GM23338 (cell line): ENCODE measurements at regions not wholly inside any gene's neighbourhood (a gene's known extent, or its start where the extent isn't known, plus 50 kb on each side); places are given as distances from the start of the nearest gene placed in this dataset.

Source experiments
- CREB1 ChIP-seq: fragments of 250-450 bp; sonication (Bioruptor Pico); IDR thresholded peaks from 2 replicates; pipeline ENCODE4 v1.5.0; 2020; ENCODE audit warnings: low read depth, mild to moderate bottlenecking, moderate library complexity
- ETS1 ChIP-seq: IDR thresholded peaks from 2 replicates; pipeline ENCODE4 v1.6.1; 2016; ENCODE audit warnings: antibody characterized with exemption
- EZH2 ChIP-seq: fragments of 200-600 bp; sonication (generic); IDR thresholded peaks from one replicate; pipeline ENCODE4 v1.8.0; 2017; ENCODE audit warnings: antibody characterized with exemption, mild to moderate bottlenecking, low read depth; ENCODE audit not compliant: unreplicated experiment
- EZH2phosphoT487 ChIP-seq: fragments of 200-600 bp; sonication (generic); IDR thresholded peaks from one replicate; pipeline ENCODE4 v1.8.1; 2018; ENCODE audit warnings: antibody characterized with exemption; ENCODE audit not compliant: unreplicated experiment
- JUNB ChIP-seq: IDR thresholded peaks from one replicate; pipeline ENCODE4 v1.6.1; 2016; ENCODE audit warnings: antibody characterized with exemption; ENCODE audit not compliant: unreplicated experiment
- POLR2AphosphoS5 ChIP-seq: IDR thresholded peaks from 2 replicates; pipeline ENCODE4 v1.6.1; 2016; ENCODE audit warnings: antibody characterized with exemption, low read depth
- REST ChIP-seq: IDR thresholded peaks from one replicate; pipeline ENCODE4 v1.6.1; 2018; ENCODE audit warnings: antibody characterized with exemption; ENCODE audit not compliant: unreplicated experiment
- STAT1 ChIP-seq: IDR thresholded peaks from one replicate; pipeline ENCODE4 v1.6.1; 2016; ENCODE audit warnings: antibody characterized with exemption; ENCODE audit not compliant: unreplicated experiment
- ZNF114 ChIP-seq: fragments of 250-450 bp; sonication (Bioruptor Pico); IDR thresholded peaks from 2 replicates; pipeline ENCODE4 v1.5.0; 2020; ENCODE audit warnings: mild to moderate bottlenecking, moderate library complexity
- ZNF331 ChIP-seq: fragments of 250-450 bp; sonication (Bioruptor Pico); IDR thresholded peaks from 2 replicates; pipeline ENCODE4 v1.5.0; 2020; ENCODE audit warnings: low read depth, mild to moderate bottlenecking, moderate library complexity
- TF ChIP-seq, protein P1 (sequence below), 2 experiments: fragments of 200-600 bp in 1 of 2; sonication (generic) in 1 of 2; conservative IDR thresholded peaks; 2 replicates each; pipeline versions ENCODE4 v1.5.1 to v1.6.1; 2016 to 2017; ENCODE audit warnings: antibody characterized with exemption in 2 of 2, low read depth in 2 of 2, mild to moderate bottlenecking in 2 of 2, moderate library complexity in 1 of 2

DNA sequence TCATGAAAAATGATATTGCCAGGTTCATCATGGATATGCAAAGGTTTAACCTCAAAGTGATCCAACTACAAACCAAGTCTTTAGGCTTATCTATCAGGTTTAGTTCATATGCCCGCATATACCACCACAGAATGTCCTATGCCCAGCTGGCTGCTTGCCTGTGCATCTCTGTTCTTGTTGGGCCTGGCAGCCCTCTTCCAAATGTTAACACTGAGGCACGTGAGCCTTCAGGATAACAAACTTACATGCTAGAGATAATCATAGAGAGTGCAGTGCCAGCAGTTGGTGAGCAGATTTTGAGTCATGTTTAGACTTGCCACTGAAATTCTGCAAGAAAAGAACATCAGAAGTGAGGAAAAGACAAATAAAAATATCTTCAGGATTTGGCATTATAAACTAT is 607.9 kb upstream of the TMPRSS15 start:
- TF ChIP-seq, protein P1, sequence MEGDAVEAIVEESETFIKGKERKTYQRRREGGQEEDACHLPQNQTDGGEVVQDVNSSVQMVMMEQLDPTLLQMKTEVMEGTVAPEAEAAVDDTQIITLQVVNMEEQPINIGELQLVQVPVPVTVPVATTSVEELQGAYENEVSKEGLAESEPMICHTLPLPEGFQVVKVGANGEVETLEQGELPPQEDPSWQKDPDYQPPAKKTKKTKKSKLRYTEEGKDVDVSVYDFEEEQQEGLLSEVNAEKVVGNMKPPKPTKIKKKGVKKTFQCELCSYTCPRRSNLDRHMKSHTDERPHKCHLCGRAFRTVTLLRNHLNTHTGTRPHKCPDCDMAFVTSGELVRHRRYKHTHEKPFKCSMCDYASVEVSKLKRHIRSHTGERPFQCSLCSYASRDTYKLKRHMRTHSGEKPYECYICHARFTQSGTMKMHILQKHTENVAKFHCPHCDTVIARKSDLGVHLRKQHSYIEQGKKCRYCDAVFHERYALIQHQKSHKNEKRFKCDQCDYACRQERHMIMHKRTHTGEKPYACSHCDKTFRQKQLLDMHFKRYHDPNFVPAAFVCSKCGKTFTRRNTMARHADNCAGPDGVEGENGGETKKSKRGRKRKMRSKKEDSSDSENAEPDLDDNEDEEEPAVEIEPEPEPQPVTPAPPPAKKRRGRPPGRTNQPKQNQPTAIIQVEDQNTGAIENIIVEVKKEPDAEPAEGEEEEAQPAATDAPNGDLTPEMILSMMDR (conservative IDR thresholded peaks at IDR 0.05; ENCODE audit: low read depth in 2 of 2), result no peak
- TF ChIP-seq CREB1 (CRISPR knock-in tag) (no peak), POLR2AphosphoS5 (no peak), ETS1 (no peak), REST (no peak), EZH2 (no peak), ZNF114 (CRISPR knock-in tag) (no peak), ZNF331 (CRISPR knock-in tag) (no peak), EZH2phosphoT487 (no peak), JUNB (no peak), STAT1 (no peak)
